Esophagus (tissue), 2 donors: ENCODE measurements at regions not wholly inside any gene's neighbourhood (a gene's known extent, or its start where the extent isn't known, plus 50 kb on each side); places are given as distances from the start of the nearest gene placed in this dataset.

Experiments
- H3K27ac ChIP-seq, 2 donors: one replicate each; pipeline ENCODE4 v1.5.1; 2013; ENCODE audit warnings: low read depth in 2 of 2, mild to moderate bottlenecking in 2 of 2, inconsistent platforms in 1 of 2, low read length in 1 of 2, moderate library complexity in 1 of 2
- H3K27me3 ChIP-seq, 2 donors: one replicate each; pipeline ENCODE4 v1.6.1; 2013; ENCODE audit warnings: low read length in 2 of 2, control low read depth in 1 of 2, mild to moderate bottlenecking in 1 of 2; ENCODE audit not compliant: insufficient read depth in 2 of 2, control insufficient read depth in 1 of 2
- H3K36me3 ChIP-seq, 2 donors: one replicate each; pipeline ENCODE4 v1.6.1; 2013; ENCODE audit warnings: low read length in 1 of 2; ENCODE audit not compliant: control insufficient read depth in 2 of 2, insufficient read depth in 2 of 2
- H3K4me1 ChIP-seq, 2 donors: one replicate each; pipeline ENCODE4 v1.6.1; 2013; ENCODE audit warnings: low read length in 1 of 2; ENCODE audit not compliant: control insufficient read depth in 2 of 2, insufficient read depth in 2 of 2
- H3K4me3 ChIP-seq, 2 donors: one replicate each; pipeline ENCODE4 v1.5.1; 2013; ENCODE audit warnings: low read length in 2 of 2, mild to moderate bottlenecking in 2 of 2, low read depth in 1 of 2, moderate library complexity in 1 of 2
- H3K9me3 ChIP-seq, 2 donors: one replicate each; pipeline ENCODE4 v1.6.1; 2013; ENCODE audit warnings: mild to moderate bottlenecking in 2 of 2, low read depth in 1 of 2, low read length in 1 of 2, moderate library complexity in 1 of 2; ENCODE audit not compliant: control insufficient read depth in 2 of 2, insufficient read depth in 1 of 2
- WGBS, 2 donors: extraction: QIAGEN DNeasy Blood & Tissue Kit; methylation state at CpG; one replicate each; pipeline ENCODE4 v1.1.7; 2013; 5-methylcytosine and 5-hydroxymethylcytosine counted together
- donor health status: healthy with polysubstance abuse.
- donor health status: Bipolar disorder and iron deficiency.

- WGBS, 2 donors, result 66 to 76% methylated on average over 5 of the region's 5 CpGs
- Histone ChIP-seq H3K27ac (no peak overlapping the region), H3K4me3 (no peak overlapping the region), H3K27me3 (no peaks in the 10 kb centered on the region), H3K4me1 (no peaks in the 10 kb centered on the region), H3K9me3 (no peaks in the 10 kb centered on the region), H3K36me3 (no peaks in the 10 kb centered on the region)
These were observed 55.1 kb upstream of the LAMA2 start for GRCh38 chr6:128827675-128828464.

- H3K4me1 ChIP-seq, result no peaks in the 10 kb centered on the region
- H3K9me3 ChIP-seq, result no peaks in the 10 kb centered on the region
- no peak overlapping the region for H3K4me3 ChIP-seq
- no peak overlapping the region for H3K27ac ChIP-seq
- 68 to 73% methylated on average over 3 of the region's 3 CpGs for WGBS, 2 donors
- no peaks in the 10 kb centered on the region for H3K36me3 ChIP-seq
- no peaks in the 10 kb centered on the region for H3K27me3 ChIP-seq
These were observed 56.3 kb upstream of the LAMA2 start for GRCh38 chr6:128826606-128827005.

GRCh38 chr6:128822271-128822670, 60.7 kb upstream of the LAMA2 start:
- Histone ChIP-seq H3K27ac (no peak overlapping the region), H3K27me3 (no peaks in the 10 kb centered on the region), H3K36me3 (no peaks in the 10 kb centered on the region), H3K4me1 (no peaks in the 10 kb centered on the region), H3K4me3 (no peak overlapping the region), H3K9me3 (no peaks in the 10 kb centered on the region)
- 66 to 75% methylated on average over 3 of the region's 3 CpGs for WGBS, 2 donors

- Histone ChIP-seq H3K27ac (no peak overlapping the region), H3K9me3 (no peaks in the 10 kb centered on the region), H3K4me3 (no peak overlapping the region), H3K4me1 (no peaks in the 10 kb centered on the region), H3K27me3 (no peaks in the 10 kb centered on the region), H3K36me3 (no peaks in the 10 kb centered on the region)
- WGBS, 2 donors, result 73 to 76% methylated on average over 2 of the region's 2 CpGs
These were observed 61.8 kb upstream of the LAMA2 start for GRCh38 chr6:128821116-128821515.

- no peaks in the 10 kb centered on the region for H3K27me3 ChIP-seq
- no peaks in the 10 kb centered on the region for H3K9me3 ChIP-seq
- no peaks in the 10 kb centered on the region for H3K36me3 ChIP-seq
- no peak overlapping the region for H3K27ac ChIP-seq
- no peak overlapping the region for H3K4me3 ChIP-seq
- no peaks in the 10 kb centered on the region for H3K4me1 ChIP-seq
These were observed 74.1 kb upstream of the LAMA2 start for GRCh38 chr6:128808856-128809255.

GRCh38 chr6:128807577-128807976, 75.4 kb upstream of the LAMA2 start:
- WGBS, 2 donors, result 4 to 8% methylated on average over 2 of the region's 2 CpGs
- Histone ChIP-seq H3K27ac (no peak overlapping the region), H3K36me3 (no peaks in the 10 kb centered on the region), H3K4me3 (no peak overlapping the region), H3K9me3 (no peaks in the 10 kb centered on the region), H3K4me1 (no peaks in the 10 kb centered on the region), H3K27me3 (no peaks in the 10 kb centered on the region)

- Histone ChIP-seq H3K27me3 (no peaks in the 10 kb centered on the region), H3K4me1 (no peaks in the 10 kb centered on the region), H3K27ac (no peak overlapping the region), H3K4me3 (no peak overlapping the region), H3K36me3 (no peaks in the 10 kb centered on the region), H3K9me3 (no peaks in the 10 kb centered on the region)
- whole genome bisulfite sequencing, 2 donors, result 51 to 57% methylated on average over 3 of the region's 3 CpGs
These were observed 76.7 kb upstream of the LAMA2 start for GRCh38 chr6:128806261-128806660.

- Histone ChIP-seq H3K27ac (no peak overlapping the region), H3K36me3 (no peaks in the 10 kb centered on the region), H3K4me1 (no peaks in the 10 kb centered on the region), H3K9me3 (no peaks in the 10 kb centered on the region), H3K27me3 (no peaks in the 10 kb centered on the region), H3K4me3 (no peak overlapping the region)
- WGBS, 2 donors, result 58 to 67% methylated on average over 3 of the region's 3 CpGs
These were observed 79.0 kb upstream of the LAMA2 start for GRCh38 chr6:128803911-128804310.

- Histone ChIP-seq H3K27me3 (no peaks in the 10 kb centered on the region), H3K4me3 (no peak overlapping the region), H3K4me1 (no peaks in the 10 kb centered on the region), H3K36me3 (no peaks in the 10 kb centered on the region), H3K9me3 (no peaks in the 10 kb centered on the region), H3K27ac (no peak overlapping the region)
These were observed 81.3 kb upstream of the LAMA2 start for GRCh38 chr6:128801621-128802020.

- H3K36me3 ChIP-seq, result no peaks in the 10 kb centered on the region
- H3K27me3 ChIP-seq, result no peaks in the 10 kb centered on the region
- no peaks in the 10 kb centered on the region for H3K9me3 ChIP-seq
- WGBS, 2 donors, result 51 to 55% methylated on average over 3 of the region's 3 CpGs
- no peak overlapping the region for H3K27ac ChIP-seq
- H3K4me3 ChIP-seq, result no peak overlapping the region
- no peaks in the 10 kb centered on the region for H3K4me1 ChIP-seq
These were observed 98.7 kb upstream of the LAMA2 start for GRCh38 chr6:128784266-128784665.
